22Rv1 (cell line): ENCODE measurements at regions not wholly inside any gene's neighbourhood (a gene's known extent, or its start where the extent isn't known, plus 50 kb on each side); places are given as distances from the start of the nearest gene placed in this dataset.

Source experiments
- H3K27ac ChIP-seq: fragments of 450-650 bp; 2 replicates; pipeline ENCODE4 v1.5.1; 2017
- CTCF ChIP-seq: fragments of 450-650 bp; IDR thresholded peaks from 2 replicates; pipeline ENCODE4 v1.5.1; 2017; ENCODE audit warnings: mild to moderate bottlenecking
- ZFX ChIP-seq: fragments of 450-650 bp; IDR thresholded peaks from 2 replicates; pipeline ENCODE4 v1.6.1; 2017; ENCODE audit warnings: antibody characterized with exemption, borderline replicate concordance

GRCh38 chr2:150909613-150910012, 352.1 kb downstream of the RBM43 start:
- TF ChIP-seq ZFX (no peak), CTCF (no peak)
- H3K27ac ChIP-seq: no peak overlapping the region

- no peak for TF ChIP-seq CTCF
- TF ChIP-seq ZFX: no peak
- H3K27ac ChIP-seq: no peak overlapping the region
Measured at GRCh38 chr2:150909090-150909489, 352.6 kb downstream of the RBM43 start.

GRCh38 chr2:150907466-150907865, 354.2 kb downstream of the RBM43 start:
- no peak for TF ChIP-seq ZFX
- no peak for TF ChIP-seq CTCF
- no peak overlapping the region for H3K27ac ChIP-seq

DNA sequence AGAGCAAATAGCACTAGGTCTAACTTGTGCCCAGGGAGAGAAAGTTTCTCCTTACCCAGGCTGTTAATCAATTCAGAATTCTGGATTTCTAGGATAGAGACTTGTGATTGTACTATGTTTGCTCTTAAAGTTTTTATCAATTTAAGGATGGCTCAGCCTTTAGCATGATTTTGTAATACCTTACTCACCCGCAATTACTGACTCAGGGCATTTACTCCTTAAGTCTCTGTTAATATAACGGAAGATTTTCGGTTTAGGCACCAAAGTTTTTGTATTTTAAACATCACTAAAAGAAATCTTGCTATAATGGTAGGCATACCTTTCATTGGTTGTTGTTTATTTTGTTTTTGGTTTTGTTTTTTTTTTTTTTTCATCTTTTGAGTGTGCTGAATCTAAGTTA, 358.2 kb downstream of the RBM43 start:
- TF ChIP-seq ZFX: no peak
- TF ChIP-seq CTCF: no peak
- no peak overlapping the region for H3K27ac ChIP-seq

GRCh38 chr2:150903055-150903454, 358.6 kb downstream of the RBM43 start:
- no peak for TF ChIP-seq CTCF
- TF ChIP-seq ZFX: no peak
- H3K27ac ChIP-seq: no peak overlapping the region

DNA sequence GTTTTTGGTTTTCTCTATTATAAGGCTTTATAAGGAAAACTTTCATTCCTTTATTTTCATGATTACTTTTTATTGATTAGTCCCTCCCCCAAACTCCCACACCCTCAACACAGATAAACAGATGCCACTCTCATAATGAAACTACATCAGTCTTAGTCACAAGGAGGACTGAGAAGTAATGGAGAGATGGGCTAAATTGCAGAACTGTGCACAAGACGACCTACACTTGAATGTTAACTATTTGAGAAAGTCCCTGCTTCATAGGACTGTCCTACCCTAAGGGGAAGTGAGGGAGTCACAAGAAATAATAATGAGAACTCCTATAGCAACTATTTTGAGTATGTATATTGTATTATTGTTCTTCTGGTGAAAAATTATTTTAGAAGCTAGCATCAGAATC, 360.8 kb downstream of the RBM43 start:
- H3K27ac ChIP-seq: no peak overlapping the region

GRCh38 chr2:150895968-150896367, 365.7 kb downstream of the RBM43 start:
- no peak for TF ChIP-seq CTCF
- no peak for TF ChIP-seq ZFX
- no peak overlapping the region for H3K27ac ChIP-seq

More for the DNA sequence above, 360.8 kb downstream of the RBM43 start:
- TF ChIP-seq CTCF (no peak), ZFX (no peak)
